HL-60 (cell line): ENCODE measurements at regions not wholly inside any gene's neighbourhood (a gene's known extent, or its start where the extent isn't known, plus 50 kb on each side); places are given as distances from the start of the nearest gene placed in this dataset.

Experiments
- CTCF ChIP-seq: IDR thresholded peaks from one replicate; pipeline ENCODE4 v1.5.1; 2011; ENCODE audit warnings: low read length, control low read depth, inconsistent platforms; ENCODE audit not compliant: insufficient read depth
- POLR2AphosphoS5 ChIP-seq: IDR thresholded peaks from 2 replicates; pipeline ENCODE4 v1.6.1; 2012; ENCODE audit warnings: low read depth
- REST ChIP-seq: IDR thresholded peaks from 2 replicates; pipeline ENCODE4 v1.6.1; 2012; ENCODE audit warnings: low read depth; ENCODE audit not compliant: insufficient replicate concordance

- TF ChIP-seq CTCF (no peak), POLR2AphosphoS5 (no peak), REST (no peak)
These were observed 493.7 kb upstream of the SGCD start for GRCh38 chr5:155833287-155833686.
